GM23248 (cell line): ENCODE measurements at regions not wholly inside any gene's neighbourhood (a gene's known extent, or its start where the extent isn't known, plus 50 kb on each side); places are given as distances from the start of the nearest gene placed in this dataset.

Experiments used
- DNase-seq: peaks from one replicate; pipeline ENCODE4 v3.0.0-alpha.2; 2015
- H2AFZ ChIP-seq: fragments of 200-600 bp; sonication (generic); 2 replicates; pipeline ENCODE4 v1.6.1; 2016; ENCODE audit warnings: antibody characterized with exemption
- H3F3A ChIP-seq: fragments of 200-600 bp; sonication (generic); 2 replicates; pipeline ENCODE4 v1.6.1; 2016; ENCODE audit warnings: mild to moderate bottlenecking, antibody characterized with exemption, mixed run types; ENCODE audit not compliant: insufficient read depth
- H3K27ac ChIP-seq: fragments of 200-600 bp; sonication (generic); 2 replicates; pipeline ENCODE4 v1.5.1; 2016; ENCODE audit warnings: mild to moderate bottlenecking
- H3K27me3 ChIP-seq: fragments of 200-600 bp; sonication (generic); replicated peaks from 2 replicates; pipeline ENCODE4 v1.6.1; 2016; ENCODE audit warnings: mild to moderate bottlenecking; ENCODE audit not compliant: insufficient read depth
- H3K36me3 ChIP-seq: fragments of 200-600 bp; sonication (generic); 2 replicates; pipeline ENCODE4 v1.6.1; 2016; ENCODE audit warnings: low read depth, mild to moderate bottlenecking
- H3K4me1 ChIP-seq: fragments of 200-600 bp; sonication (generic); 2 replicates; pipeline ENCODE4 v1.6.1; 2016; ENCODE audit warnings: mild to moderate bottlenecking; ENCODE audit not compliant: insufficient read depth
- H3K4me2 ChIP-seq: fragments of 200-600 bp; sonication (generic); one replicate; pipeline ENCODE4 v1.6.1; 2016; ENCODE audit warnings: mild to moderate bottlenecking; ENCODE audit not compliant: unreplicated experiment
- H3K4me3 ChIP-seq: fragments of 200-600 bp; sonication (generic); 2 replicates; pipeline ENCODE4 v1.5.1; 2016; ENCODE audit warnings: mild to moderate bottlenecking
- H3K79me2 ChIP-seq: fragments of 200-600 bp; sonication (generic); 2 replicates; pipeline ENCODE4 v1.6.1; 2016; ENCODE audit warnings: mild to moderate bottlenecking; ENCODE audit not compliant: insufficient read depth
- H3K9ac ChIP-seq: fragments of 200-600 bp; sonication (generic); 2 replicates; pipeline ENCODE4 v1.6.1; 2016; ENCODE audit warnings: mild to moderate bottlenecking
- H3K9me2 ChIP-seq: fragments of 200-600 bp; sonication (generic); 2 replicates; pipeline ENCODE4 v1.6.1; 2016; ENCODE audit warnings: mixed run types, mild to moderate bottlenecking, moderate library complexity; ENCODE audit not compliant: insufficient read depth
- H3K9me3 ChIP-seq: fragments of 200-600 bp; sonication (generic); one replicate; pipeline ENCODE4 v1.6.1; 2017; ENCODE audit warnings: low read depth
- H4K20me1 ChIP-seq: fragments of 200-600 bp; sonication (generic); 2 replicates; pipeline ENCODE4 v1.6.0; 2016; ENCODE audit not compliant: insufficient read depth
- EZH2 ChIP-seq: fragments of 200-600 bp; sonication (generic); IDR thresholded peaks from 2 replicates; pipeline ENCODE4 v1.6.1; 2018; ENCODE audit warnings: antibody characterized with exemption, mild to moderate bottlenecking; ENCODE audit not compliant: insufficient read depth, poor library complexity, severe bottlenecking
- EZH2phosphoT487 ChIP-seq: fragments of 200-600 bp; sonication (generic); IDR thresholded peaks from 2 replicates; pipeline ENCODE4 v1.6.1; 2018; ENCODE audit warnings: antibody characterized with exemption, moderate library complexity, mild to moderate bottlenecking, low read depth; ENCODE audit not compliant: insufficient read depth
- WGBS, 2 experiments: methylation state at CpG; one replicate each; pipeline ENCODE4 v1.1.6; 2015 to 2017; ENCODE audit warnings: low lambda C conversion rate in 2 of 2, low coverage in 1 of 2; ENCODE audit errors: missing lambda C conversion rate in 2 of 2; 5-methylcytosine and 5-hydroxymethylcytosine counted together
- in situ Hi-C: fragments of 300-500 bp; cut with MboI; formaldehyde crosslinking; loops from 2 replicates; pipeline ENCODE4 v1.15.0; 2020

- H3K27ac ChIP-seq, result no peak overlapping the region
- H3F3A ChIP-seq, result no peaks in the 10 kb centered on the region
- H3K79me2 ChIP-seq, result no peaks in the 10 kb centered on the region
- no peak for DNase-seq
- no peak overlapping the region for H3K9ac ChIP-seq
- in situ Hi-C loops, result no loop called here
- no peaks in the 10 kb centered on the region for H4K20me1 ChIP-seq
- peaks cover 4% of the 10 kb centered on the region; the same call in 1 of the 2 replicates for H3K4me1 ChIP-seq
- H3K27me3 ChIP-seq, result no peaks in the 10 kb centered on the region
- no peak overlapping the region for H3K4me3 ChIP-seq
- H2AFZ ChIP-seq, result no peak overlapping the region
- no peaks in the 10 kb centered on the region for H3K36me3 ChIP-seq
- no peaks in the 10 kb centered on the region for H3K9me2 ChIP-seq
- 64 to 67% methylated on average over 2 of the region's 2 CpGs for WGBS, 2 experiments
- no peaks in the 10 kb centered on the region for H3K9me3 ChIP-seq
- TF ChIP-seq EZH2 (no peak), EZH2phosphoT487 (no peak)
- no peak overlapping the region for H3K4me2 ChIP-seq
These were observed 150.4 kb upstream of the RAI14 start for GRCh38 chr5:34505731-34506130.

GRCh38 chr5:34507933-34508332 lies 148.2 kb upstream of the RAI14 start:
- no peak overlapping the region for H2AFZ ChIP-seq
- no peaks in the 10 kb centered on the region for H3K79me2 ChIP-seq
- H3K4me1 ChIP-seq, result peaks cover 4% of the 10 kb centered on the region; the same call in 1 of the 2 replicates
- no peak overlapping the region for H3K9ac ChIP-seq
- H3F3A ChIP-seq, result no peaks in the 10 kb centered on the region
- H3K27me3 ChIP-seq, result no peaks in the 10 kb centered on the region
- H3K9me3 ChIP-seq, result no peaks in the 10 kb centered on the region
- H3K36me3 ChIP-seq, result no peaks in the 10 kb centered on the region
- no peak overlapping the region for H3K4me2 ChIP-seq
- H3K27ac ChIP-seq, result no peak overlapping the region
- DNase-seq, result no peak
- no peaks in the 10 kb centered on the region for H3K9me2 ChIP-seq
- WGBS, 2 experiments, result 76 to 87% methylated on average over 2 of the region's 2 CpGs
- H3K4me3 ChIP-seq, result no peak overlapping the region
- TF ChIP-seq EZH2, result no peak
- TF ChIP-seq EZH2phosphoT487, result no peak
- in situ Hi-C loops, result no loop called here
- no peaks in the 10 kb centered on the region for H4K20me1 ChIP-seq

- Histone ChIP-seq H3F3A (no peaks in the 10 kb centered on the region), H3K36me3 (no peaks in the 10 kb centered on the region), H4K20me1 (no peaks in the 10 kb centered on the region), H3K27me3 (no peaks in the 10 kb centered on the region), H2AFZ (no peak overlapping the region), H3K4me2 (no peak overlapping the region), H3K9ac (no peak overlapping the region), H3K9me3 (no peaks in the 10 kb centered on the region), H3K79me2 (no peaks in the 10 kb centered on the region), H3K27ac (no peak overlapping the region), H3K4me3 (no peak overlapping the region), H3K9me2 (no peaks in the 10 kb centered on the region), H3K4me1 (no peaks in the 10 kb centered on the region)
- no peak for DNase-seq
- TF ChIP-seq EZH2phosphoT487 (no peak), EZH2 (no peak)
- 83% methylated on average over 2 of the region's 2 CpGs for WGBS, 2 experiments
- in situ Hi-C loops, result no loop called here
These were observed 146.7 kb upstream of the RAI14 start for GRCh38 chr5:34509392-34509791.

GRCh38 chr5:34510002-34510401 lies 146.1 kb upstream of the RAI14 start:
- H3K9me2 ChIP-seq, result no peaks in the 10 kb centered on the region
- H3K27me3 ChIP-seq, result no peaks in the 10 kb centered on the region
- H3K79me2 ChIP-seq, result no peaks in the 10 kb centered on the region
- TF ChIP-seq EZH2, result no peak
- TF ChIP-seq EZH2phosphoT487, result no peak
- no peak overlapping the region for H2AFZ ChIP-seq
- no peak overlapping the region for H3K4me3 ChIP-seq
- in situ Hi-C loops, result no loop called here
- no peak overlapping the region for H3K27ac ChIP-seq
- H3K36me3 ChIP-seq, result no peaks in the 10 kb centered on the region
- no peak for DNase-seq
- no peak overlapping the region for H3K9ac ChIP-seq
- H3K4me1 ChIP-seq, result no peaks in the 10 kb centered on the region
- H3K9me3 ChIP-seq, result no peaks in the 10 kb centered on the region
- 51 to 56% methylated on average over 5 of the region's 5 CpGs for WGBS, 2 experiments
- no peaks in the 10 kb centered on the region for H4K20me1 ChIP-seq
- no peaks in the 10 kb centered on the region for H3F3A ChIP-seq
- no peak overlapping the region for H3K4me2 ChIP-seq

- in situ Hi-C loops, result no loop called here
- H3K4me3 ChIP-seq, result no peak overlapping the region
- DNase-seq, result no peak
- H3K4me2 ChIP-seq, result no peak overlapping the region
- H3K36me3 ChIP-seq, result no peaks in the 10 kb centered on the region
- no peaks in the 10 kb centered on the region for H4K20me1 ChIP-seq
- H3K9me3 ChIP-seq, result no peaks in the 10 kb centered on the region
- H3K27me3 ChIP-seq, result no peaks in the 10 kb centered on the region
- no peaks in the 10 kb centered on the region for H3F3A ChIP-seq
- H3K27ac ChIP-seq, result no peak overlapping the region
- no peak overlapping the region for H3K9ac ChIP-seq
- H3K4me1 ChIP-seq, result no peaks in the 10 kb centered on the region
- H3K79me2 ChIP-seq, result no peaks in the 10 kb centered on the region
- H3K9me2 ChIP-seq, result no peaks in the 10 kb centered on the region
- TF ChIP-seq EZH2phosphoT487, result no peak
- TF ChIP-seq EZH2, result no peak
- WGBS, 2 experiments, result 82 to 87% methylated on average over 4 of the region's 4 CpGs
- no peak overlapping the region for H2AFZ ChIP-seq
These were observed 145.1 kb upstream of the RAI14 start for GRCh38 chr5:34511063-34511462.
